NT2/D1 (cell line): ENCODE measurements at regions not wholly inside any gene's neighbourhood (a gene's known extent, or its start where the extent isn't known, plus 50 kb on each side); places are given as distances from the start of the nearest gene placed in this dataset.

Experiments
- DNase-seq: peaks from one replicate; pipeline ENCODE4 v3.0.0-alpha.2; 2011; ENCODE audit warnings: low read depth, low spot score
- H3K27me3 ChIP-seq: 2 replicates; pipeline ENCODE4 v1.6.0; 2011; ENCODE audit warnings: mild to moderate bottlenecking; ENCODE audit not compliant: insufficient read length, insufficient read depth
- H3K36me3 ChIP-seq: 2 replicates; pipeline ENCODE4 v1.6.1; 2011; ENCODE audit warnings: mild to moderate bottlenecking, low read length, mixed read lengths; ENCODE audit not compliant: insufficient read depth, insufficient read length
- H3K4me1 ChIP-seq: 2 replicates; pipeline ENCODE4 v1.5.1; 2011; ENCODE audit not compliant: insufficient read depth, insufficient read length
- H3K4me3 ChIP-seq: 2 replicates; pipeline ENCODE4 v1.5.1; 2011; ENCODE audit warnings: low read depth; ENCODE audit not compliant: insufficient read length
- H3K9ac ChIP-seq: 2 replicates; pipeline ENCODE4 v1.6.0; 2011; ENCODE audit warnings: low read depth; ENCODE audit not compliant: insufficient read length
- H3K9me3 ChIP-seq: 2 replicates; pipeline ENCODE4 v1.5.1; 2011; ENCODE audit warnings: mild to moderate bottlenecking, low read length; ENCODE audit not compliant: insufficient read depth
- SUZ12 ChIP-seq: IDR thresholded peaks from 2 replicates; pipeline ENCODE4 v1.6.1; 2011; ENCODE audit not compliant: insufficient read length, insufficient read depth; ENCODE audit errors: extremely low read depth
- YY1 ChIP-seq: IDR thresholded peaks from 2 replicates; pipeline ENCODE4 v1.6.1; 2011; ENCODE audit not compliant: insufficient read length, insufficient read depth
- ZNF274 ChIP-seq: IDR thresholded peaks from 2 replicates; pipeline ENCODE4 v1.6.1; 2011; ENCODE audit warnings: mild to moderate bottlenecking, low read depth, low read length

DNA sequence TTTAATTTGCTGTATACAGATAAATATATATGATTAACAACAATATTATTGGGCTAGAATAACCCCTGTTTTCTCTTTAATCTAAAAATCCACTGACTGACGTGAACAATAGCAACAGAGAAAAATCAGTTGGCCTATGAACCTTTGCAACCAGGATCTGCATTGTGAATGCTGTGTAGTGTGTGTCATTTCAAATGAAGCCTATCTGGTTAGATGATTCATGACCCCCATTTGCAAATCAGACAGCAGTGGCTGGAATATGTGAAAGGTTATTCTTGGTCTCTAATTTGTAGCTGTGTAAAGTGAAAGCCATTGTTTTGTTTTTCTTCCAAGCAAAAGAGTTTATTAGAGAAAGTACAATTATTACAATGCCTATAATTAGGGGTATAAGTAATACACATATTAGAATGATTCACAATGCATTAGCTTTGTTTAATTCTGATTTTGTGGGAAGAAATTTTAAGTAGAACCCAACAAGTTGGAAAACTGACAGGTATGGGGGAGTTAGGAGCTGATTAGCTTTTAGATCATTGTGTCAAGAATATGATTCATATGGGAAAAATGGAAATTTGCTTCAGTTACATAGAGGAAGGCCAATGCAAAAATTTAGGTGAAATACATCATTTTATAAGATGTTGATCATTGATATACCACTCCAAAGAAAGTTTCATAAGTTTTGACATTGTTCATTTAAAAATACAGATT lies 1362.2 kb upstream of the TMEFF2 start:
- H3K36me3 ChIP-seq: no peaks in the 10 kb centered on the region
- no peaks in the 10 kb centered on the region for H3K9me3 ChIP-seq
- TF ChIP-seq YY1 (no peak), SUZ12 (no peak), ZNF274 (no peak)
- H3K4me1 ChIP-seq: no peaks in the 10 kb centered on the region
- no peak overlapping the region for H3K4me3 ChIP-seq
- no peaks in the 10 kb centered on the region for H3K27me3 ChIP-seq
- DNase-seq: no peak
- H3K9ac ChIP-seq: no peak overlapping the region

DNA sequence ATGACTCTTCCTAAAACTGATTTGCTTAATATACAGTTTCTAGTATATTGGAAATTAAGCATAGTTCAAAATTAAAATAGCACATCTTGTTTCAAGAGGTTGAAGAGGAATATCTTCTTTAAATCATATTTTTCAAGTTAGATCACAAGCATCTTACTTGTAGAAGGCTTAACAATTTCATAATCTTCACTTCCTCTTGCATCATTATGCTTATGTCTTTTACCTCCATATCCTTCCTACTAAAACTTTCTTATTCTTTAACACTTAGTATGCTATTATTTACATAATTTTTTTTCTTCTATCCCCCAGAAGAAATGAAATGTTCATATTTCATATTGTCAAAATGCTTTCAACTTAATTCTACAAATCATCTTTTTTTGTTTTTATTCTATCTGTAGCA lies 1354.9 kb upstream of the TMEFF2 start:
- Histone ChIP-seq H3K9me3 (no peaks in the 10 kb centered on the region), H3K27me3 (no peaks in the 10 kb centered on the region), H3K36me3 (no peaks in the 10 kb centered on the region), H3K9ac (no peak overlapping the region), H3K4me3 (no peak overlapping the region), H3K4me1 (no peaks in the 10 kb centered on the region)
- no peak for DNase-seq
- no peak for TF ChIP-seq SUZ12
- no peak for TF ChIP-seq YY1

DNA sequence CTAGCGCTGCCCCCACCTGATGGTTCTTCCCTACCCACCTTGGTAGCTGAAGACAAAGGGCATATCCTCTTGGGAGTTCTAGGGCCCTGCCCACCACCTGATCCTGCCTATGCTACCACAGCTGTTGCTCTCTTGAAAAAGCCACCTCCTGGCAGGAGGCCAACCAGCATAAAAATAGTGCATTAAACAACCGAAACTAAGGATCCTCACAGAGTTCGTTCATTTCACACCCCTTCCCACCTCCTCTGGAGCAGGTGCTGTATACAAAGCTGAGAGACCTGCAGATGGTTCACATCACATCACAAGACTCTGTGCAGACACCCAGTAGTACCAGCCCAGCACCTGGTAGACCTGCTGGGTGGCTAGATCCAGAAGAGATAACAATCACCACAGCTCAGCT lies 1348.0 kb upstream of the TMEFF2 start:
- no peaks in the 10 kb centered on the region for H3K4me1 ChIP-seq
- no peak for TF ChIP-seq SUZ12
- no peak for TF ChIP-seq ZNF274
- TF ChIP-seq YY1: no peak
- H3K4me3 ChIP-seq: no peak overlapping the region
- H3K27me3 ChIP-seq: no peaks in the 10 kb centered on the region
- H3K9me3 ChIP-seq: no peaks in the 10 kb centered on the region
- no peak overlapping the region for H3K9ac ChIP-seq
- no peak for DNase-seq
- no peaks in the 10 kb centered on the region for H3K36me3 ChIP-seq

DNA sequence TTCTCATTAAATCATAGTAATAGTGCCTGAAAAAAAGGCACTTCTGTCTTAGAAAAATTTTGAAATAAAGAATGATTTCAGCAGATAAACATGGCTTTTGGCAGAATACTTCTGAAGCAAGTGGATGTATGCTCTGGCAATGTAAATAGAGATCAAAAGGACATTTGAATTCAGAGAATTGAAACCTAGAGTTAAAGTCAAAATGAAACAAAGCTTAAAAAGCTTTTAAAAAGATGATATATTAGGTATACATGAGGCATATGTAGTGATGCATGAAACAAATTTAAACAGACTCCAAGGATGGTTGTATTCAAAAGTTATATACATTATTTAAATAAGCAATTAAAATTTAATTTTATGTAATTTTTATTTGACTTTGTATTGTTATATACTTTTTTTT lies 1344.5 kb upstream of the TMEFF2 start:
- TF ChIP-seq SUZ12: no peak
- no peak for TF ChIP-seq YY1
- TF ChIP-seq ZNF274: no peak
- Histone ChIP-seq H3K4me3 (no peak overlapping the region), H3K27me3 (no peaks in the 10 kb centered on the region), H3K9me3 (no peaks in the 10 kb centered on the region), H3K36me3 (no peaks in the 10 kb centered on the region), H3K4me1 (no peaks in the 10 kb centered on the region), H3K9ac (no peak overlapping the region)
- DNase-seq: no peak

DNA sequence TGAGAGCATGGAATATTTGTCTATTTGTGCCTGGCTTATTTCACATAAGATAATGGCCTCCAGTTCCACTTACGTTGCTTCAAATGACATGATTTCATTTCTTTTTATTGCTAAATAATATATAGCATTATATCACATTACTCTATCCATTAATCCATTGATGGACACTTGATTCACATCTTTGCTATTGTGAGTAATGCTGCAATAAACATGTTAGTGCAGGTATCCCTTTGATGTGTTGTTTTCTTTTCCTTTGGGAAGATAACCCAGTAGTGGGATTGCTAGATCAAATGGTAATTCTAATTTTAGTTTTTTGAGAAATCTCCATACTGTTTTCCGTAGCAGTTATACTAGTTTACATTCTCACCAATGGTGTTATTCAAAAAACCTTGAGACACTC lies 1343.3 kb upstream of the TMEFF2 start:
- H3K4me1 ChIP-seq: no peaks in the 10 kb centered on the region
- no peaks in the 10 kb centered on the region for H3K27me3 ChIP-seq
- DNase-seq: no peak
- no peak overlapping the region for H3K9ac ChIP-seq
- TF ChIP-seq ZNF274 (no peak), SUZ12 (no peak), YY1 (no peak)
- H3K36me3 ChIP-seq: no peaks in the 10 kb centered on the region
- H3K9me3 ChIP-seq: no peaks in the 10 kb centered on the region
- no peak overlapping the region for H3K4me3 ChIP-seq

DNA sequence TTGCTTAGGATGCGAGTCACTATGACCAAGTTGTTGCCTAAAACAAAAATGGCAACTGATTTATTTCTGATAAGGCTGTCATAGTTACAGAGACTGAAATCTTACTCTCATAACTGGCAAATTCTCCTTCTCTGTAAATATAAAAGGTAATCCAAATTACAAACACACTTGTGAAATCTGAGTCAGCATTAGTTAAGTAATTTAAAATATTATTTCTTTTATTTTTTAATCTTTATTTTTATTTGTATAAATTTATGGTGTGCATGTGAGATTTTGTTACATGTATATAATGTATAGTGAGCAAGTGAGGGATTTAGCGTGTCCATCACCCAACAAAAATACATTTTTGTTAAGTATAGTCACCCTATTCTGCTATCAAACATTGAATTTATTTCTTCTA lies 1342.8 kb upstream of the TMEFF2 start:
- Histone ChIP-seq H3K9me3 (no peaks in the 10 kb centered on the region), H3K4me3 (no peak overlapping the region), H3K4me1 (no peaks in the 10 kb centered on the region), H3K9ac (no peak overlapping the region), H3K36me3 (no peaks in the 10 kb centered on the region), H3K27me3 (no peaks in the 10 kb centered on the region)
- no peak for DNase-seq
- TF ChIP-seq YY1 (no peak), ZNF274 (no peak), SUZ12 (no peak)

DNA sequence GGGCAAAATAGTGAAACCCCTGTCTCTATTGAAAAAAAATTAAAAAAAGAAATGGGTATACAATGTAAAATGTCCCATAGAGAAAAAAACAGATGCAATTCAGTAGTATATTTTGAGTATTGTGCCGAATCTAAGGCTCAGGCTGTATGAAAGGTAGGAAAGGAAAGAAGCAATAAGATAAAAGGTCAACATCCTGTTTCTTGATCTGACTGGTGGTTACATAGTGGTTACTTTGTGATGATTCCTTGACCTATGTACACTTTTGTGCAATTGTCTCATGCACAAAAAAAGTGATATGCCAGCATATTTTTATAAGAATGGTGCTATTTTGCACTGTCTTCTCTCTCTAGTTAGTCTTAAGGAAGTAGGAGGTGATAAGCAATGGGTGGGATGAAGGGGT lies 1333.7 kb upstream of the TMEFF2 start:
- H3K36me3 ChIP-seq: no peaks in the 10 kb centered on the region
- H3K9me3 ChIP-seq: no peaks in the 10 kb centered on the region
- no peaks in the 10 kb centered on the region for H3K4me1 ChIP-seq
- DNase-seq: no peak
- no peak overlapping the region for H3K9ac ChIP-seq
- H3K4me3 ChIP-seq: no peak overlapping the region
- H3K27me3 ChIP-seq: no peaks in the 10 kb centered on the region
- TF ChIP-seq ZNF274: no peak
- TF ChIP-seq SUZ12: no peak
- TF ChIP-seq YY1: no peak
